ENCODE measurements at regions not wholly inside any gene's neighbourhood (a gene's known extent, or its start where the extent isn't known, plus 50 kb on each side); places are given as distances from the start of the nearest gene placed in this dataset.
"Not testable (repeated sequence)": the region's sequence is repeated elsewhere in the genome, so short reads cannot be mapped to it uniquely, and the experiment has no call there.

GRCh38 chr1:233790662-233791371 lies 113.7 kb upstream of the SLC35F3 start:
- DNase-seq: peak; percentile 18

- DNase-seq: no peak
Measured at GRCh38 chr1:233791372-233791703, 113.1 kb upstream of the SLC35F3 start.

GRCh38 chr1:233791721-233792120 lies 112.8 kb upstream of the SLC35F3 start:
- DNase-seq: no peak

GRCh38 chr1:233794863-233795262 lies 109.6 kb upstream of the SLC35F3 start:
- no peak for DNase-seq

GRCh38 chr1:233796146-233796783 lies 108.2 kb upstream of the SLC35F3 start:
- no peak for DNase-seq

GRCh38 chr1:233802611-233803010 lies 101.9 kb upstream of the SLC35F3 start:
- no peak for DNase-seq

GRCh38 chr1:233805786-233806185 lies 98.7 kb upstream of the SLC35F3 start:
- DNase-seq: no peak

- DNase-seq: no peak
Measured at GRCh38 chr1:233815357-233815756, 89.1 kb upstream of the SLC35F3 start.

- no peak for DNase-seq
Measured at GRCh38 chr1:233815865-233816264, 88.6 kb upstream of the SLC35F3 start.

- DNase-seq: no peak
Measured at GRCh38 chr1:233816348-233816747, 88.1 kb upstream of the SLC35F3 start.

- no peak for DNase-seq
Measured at GRCh38 chr1:233819042-233819441, 85.4 kb upstream of the SLC35F3 start.

- not testable (repeated sequence) for DNase-seq
Measured at GRCh38 chr1:233824179-233824578, 80.3 kb upstream of the SLC35F3 start.

GRCh38 chr1:233827937-233828336 lies 76.5 kb upstream of the SLC35F3 start:
- DNase-seq: not testable (repeated sequence)

GRCh38 chr1:233828480-233828879 lies 76.0 kb upstream of the SLC35F3 start:
- DNase-seq: no peak

GRCh38 chr1:233834609-233835008 lies 69.9 kb upstream of the SLC35F3 start:
- DNase-seq: no peak

GRCh38 chr1:233838207-233838606 lies 66.3 kb upstream of the SLC35F3 start:
- not testable (repeated sequence) for DNase-seq

- no peak for DNase-seq
Measured at GRCh38 chr1:233843525-233844204, 60.8 kb upstream of the SLC35F3 start.

- no peak for DNase-seq
Measured at GRCh38 chr1:233844275-233844674, 60.2 kb upstream of the SLC35F3 start.

- DNase-seq: no peak
Measured at GRCh38 chr1:233844692-233845091, 59.8 kb upstream of the SLC35F3 start.
